Gastroesophageal sphincter (tissue), 4 donors: ENCODE measurements at regions not wholly inside any gene's neighbourhood (a gene's known extent, or its start where the extent isn't known, plus 50 kb on each side); places are given as distances from the start of the nearest gene placed in this dataset.
"Not testable (repeated sequence)": the region's sequence is repeated elsewhere in the genome, so short reads cannot be mapped to it uniquely, and the experiment has no call there.

ENCODE experiments used
- ATAC-seq: fragments of 150-250 bp; one replicate; pipeline ENCODE4 v1.9.1; 2016; ENCODE audit warnings: mild to moderate bottlenecking, moderate library complexity
- H3K27ac ChIP-seq, 4 donors: fragments of 200-600 bp; sonication (generic) in 3 of 4; 1 replicate in 3 of 4; 2 replicates in 1 of 4; pipeline ENCODE4 v1.5.1; 2016 to 2019
- H3K27me3 ChIP-seq: fragments of 200-600 bp; sonication (generic); one replicate; pipeline ENCODE4 v1.5.1; 2019
- H3K36me3 ChIP-seq, 2 donors: fragments of 200-600 bp; sonication (generic); one replicate each; pipeline ENCODE4 v1.5.1; 2019; ENCODE audit warnings: control low read depth in 1 of 2
- H3K4me1 ChIP-seq, 3 donors: fragments of 200-600 bp; sonication (generic); 1 replicate in 2 of 3; 2 replicates in 1 of 3; pipeline ENCODE4 v1.5.1; 2016 to 2019; ENCODE audit warnings: control low read depth in 2 of 3
- H3K4me3 ChIP-seq, 2 donors: fragments of 200-600 bp; sonication (generic); one replicate each; pipeline ENCODE4 v1.5.1; 2019; ENCODE audit warnings: mild to moderate bottlenecking in 1 of 2, moderate library complexity in 1 of 2
- H3K9me3 ChIP-seq, 3 donors: fragments of 200-600 bp; sonication (generic); one replicate each; pipeline ENCODE4 v1.5.1; 2017 to 2019; ENCODE audit warnings: control low read depth in 2 of 3
- EP300 ChIP-seq: sonication (generic); formaldehyde crosslinking; IDR thresholded peaks from one replicate; pipeline ENCODE4 v1.6.1; 2017; ENCODE audit warnings: antibody characterized with exemption, mild to moderate bottlenecking
- POLR2A ChIP-seq, 2 donors: fragments of 450-650 bp; IDR thresholded peaks; one replicate each; pipeline ENCODE4 v1.6.1; 2017; ENCODE audit warnings: antibody characterized with exemption in 2 of 2, mild to moderate bottlenecking in 2 of 2, moderate library complexity in 1 of 2
- POLR2AphosphoS5 ChIP-seq: sonication (generic); formaldehyde crosslinking; IDR thresholded peaks from one replicate; pipeline ENCODE4 v1.6.1; 2017; ENCODE audit warnings: antibody characterized with exemption
- WGBS, 2 donors: methylation state at CpG; one replicate each; pipeline ENCODE4 v1.1.5; 2018; ENCODE audit warnings: low coverage in 1 of 2; 5-methylcytosine and 5-hydroxymethylcytosine counted together
- TF ChIP-seq, protein P1 (sequence below), 4 experiments: fragments of 200-600 bp in 2 of 4; fragments of 450-650 bp in 2 of 4; sonication (generic) in 1 of 4; IDR thresholded peaks; one replicate each; pipeline ENCODE4 v1.5.1; 2017 to 2019; ENCODE audit warnings: antibody characterized with exemption in 4 of 4, mild to moderate bottlenecking in 2 of 4, moderate library complexity in 2 of 4

GRCh38 chr4:138866314-138866713 is 149.3 kb upstream of the NOCT start:
- WGBS, 2 donors, result 100% methylated on average over 1 of the region's 2 CpGs; no CpG with 5 or more reads in 1 of the 2 donors
- Histone ChIP-seq H3K27me3 (no peaks in the 10 kb centered on the region), H3K4me3 (no peak overlapping the region), H3K36me3 (no peaks in the 10 kb centered on the region), H3K9me3 (no peaks in the 10 kb centered on the region), H3K27ac (no peak overlapping the region), H3K4me1 (peaks cover 0 to 15% (median 0%) of the 10 kb centered on the region in 3 donors)
- TF ChIP-seq POLR2AphosphoS5 (no peak), EP300 (no peak), POLR2A (IDR thresholded peaks at IDR 0.05) (no peak)
- TF ChIP-seq, protein P1, sequence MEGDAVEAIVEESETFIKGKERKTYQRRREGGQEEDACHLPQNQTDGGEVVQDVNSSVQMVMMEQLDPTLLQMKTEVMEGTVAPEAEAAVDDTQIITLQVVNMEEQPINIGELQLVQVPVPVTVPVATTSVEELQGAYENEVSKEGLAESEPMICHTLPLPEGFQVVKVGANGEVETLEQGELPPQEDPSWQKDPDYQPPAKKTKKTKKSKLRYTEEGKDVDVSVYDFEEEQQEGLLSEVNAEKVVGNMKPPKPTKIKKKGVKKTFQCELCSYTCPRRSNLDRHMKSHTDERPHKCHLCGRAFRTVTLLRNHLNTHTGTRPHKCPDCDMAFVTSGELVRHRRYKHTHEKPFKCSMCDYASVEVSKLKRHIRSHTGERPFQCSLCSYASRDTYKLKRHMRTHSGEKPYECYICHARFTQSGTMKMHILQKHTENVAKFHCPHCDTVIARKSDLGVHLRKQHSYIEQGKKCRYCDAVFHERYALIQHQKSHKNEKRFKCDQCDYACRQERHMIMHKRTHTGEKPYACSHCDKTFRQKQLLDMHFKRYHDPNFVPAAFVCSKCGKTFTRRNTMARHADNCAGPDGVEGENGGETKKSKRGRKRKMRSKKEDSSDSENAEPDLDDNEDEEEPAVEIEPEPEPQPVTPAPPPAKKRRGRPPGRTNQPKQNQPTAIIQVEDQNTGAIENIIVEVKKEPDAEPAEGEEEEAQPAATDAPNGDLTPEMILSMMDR (IDR thresholded peaks at IDR 0.05), result no peak
- ATAC-seq, result no peak

DNA sequence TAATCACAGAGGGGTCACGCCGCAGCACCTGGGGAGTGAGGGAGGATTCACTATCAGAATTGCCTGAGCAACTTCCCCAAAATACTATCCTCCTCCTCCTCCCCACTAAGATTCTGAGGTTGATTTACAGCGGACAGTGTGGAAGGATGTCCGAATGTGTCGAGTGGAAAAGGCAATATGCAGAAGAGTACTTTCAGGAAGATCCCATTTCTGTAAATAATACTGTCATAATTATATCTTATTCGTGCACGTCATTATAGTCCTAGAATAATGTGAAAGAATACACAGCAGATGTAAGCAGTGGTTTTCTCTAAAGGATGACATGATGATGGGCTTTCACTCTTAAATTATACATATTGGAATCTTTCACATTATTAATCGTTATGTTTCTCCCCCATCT is 149.8 kb upstream of the NOCT start:
- H3K36me3 ChIP-seq, result no peaks in the 10 kb centered on the region
- H3K27me3 ChIP-seq, result no peaks in the 10 kb centered on the region
- H3K27ac ChIP-seq, result no peak overlapping the region
- ATAC-seq, result no peak
- H3K9me3 ChIP-seq, result no peaks in the 10 kb centered on the region
- H3K4me3 ChIP-seq, result no peak overlapping the region
- no peak for TF ChIP-seq EP300
- TF ChIP-seq, protein P1 (IDR thresholded peaks at IDR 0.05), result no peak
- TF ChIP-seq POLR2AphosphoS5, result no peak
- TF ChIP-seq POLR2A (IDR thresholded peaks at IDR 0.05), result no peak
- peaks cover 0 to 9% (median 0%) of the 10 kb centered on the region in 3 donors for H3K4me1 ChIP-seq
- WGBS, 2 donors, result 73 to 89% methylated on average over 6 to 8 of the region's 8 CpGs

DNA sequence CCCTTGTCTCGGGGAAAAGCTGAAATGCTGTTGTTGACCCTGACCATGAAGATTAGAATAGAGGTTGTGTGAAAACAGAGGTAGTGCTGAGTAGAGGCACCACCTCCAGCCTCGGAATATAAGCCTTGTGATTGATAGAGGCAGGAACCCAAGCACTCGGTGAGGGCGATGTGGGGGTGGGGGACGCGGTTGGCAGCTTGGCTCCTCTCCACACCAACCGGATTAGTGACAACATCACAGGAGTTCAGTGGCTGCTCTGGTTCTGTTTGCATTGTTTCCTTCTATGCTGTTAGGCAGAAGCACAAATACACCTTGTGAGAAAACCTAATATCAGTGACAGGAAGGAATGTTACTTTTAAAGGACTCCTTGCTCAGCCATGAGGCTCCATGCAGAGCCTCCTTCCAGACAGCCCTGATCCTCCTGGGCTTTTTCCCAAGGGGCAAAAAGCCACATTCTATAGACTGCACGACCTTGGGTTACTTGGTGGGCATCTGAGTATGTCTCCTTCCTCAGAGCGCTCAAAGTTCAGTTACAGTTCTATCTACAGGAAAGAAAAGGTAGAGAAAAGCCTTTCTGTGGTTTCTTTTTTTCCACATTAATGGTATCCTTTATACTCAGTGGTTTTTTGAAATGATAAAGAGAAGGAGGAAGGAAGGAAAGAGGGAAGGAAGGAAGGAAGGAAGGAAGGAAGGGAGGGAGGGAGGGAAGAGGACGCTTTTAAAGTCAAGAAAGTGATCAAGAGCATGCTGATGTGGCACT is 150.4 kb upstream of the NOCT start:
- H3K27me3 ChIP-seq, result no peaks in the 10 kb centered on the region
- ATAC-seq, result no peak
- TF ChIP-seq POLR2AphosphoS5 (no peak), POLR2A (IDR thresholded peaks at IDR 0.05) (no peak), EP300 (no peak)
- TF ChIP-seq, protein P1 (IDR thresholded peaks at IDR 0.05), result no peak
- WGBS, 2 donors, result 28 to 39% methylated on average over 6 to 10 of the region's 10 CpGs
- no peaks in the 10 kb centered on the region for H3K9me3 ChIP-seq
- no peaks in the 10 kb centered on the region for H3K36me3 ChIP-seq
- H3K4me3 ChIP-seq, result no peak overlapping the region
- no peak overlapping the region for H3K27ac ChIP-seq
- H3K4me1 ChIP-seq, result peaks cover 0 to 7% (median 0%) of the 10 kb centered on the region in 3 donors

DNA sequence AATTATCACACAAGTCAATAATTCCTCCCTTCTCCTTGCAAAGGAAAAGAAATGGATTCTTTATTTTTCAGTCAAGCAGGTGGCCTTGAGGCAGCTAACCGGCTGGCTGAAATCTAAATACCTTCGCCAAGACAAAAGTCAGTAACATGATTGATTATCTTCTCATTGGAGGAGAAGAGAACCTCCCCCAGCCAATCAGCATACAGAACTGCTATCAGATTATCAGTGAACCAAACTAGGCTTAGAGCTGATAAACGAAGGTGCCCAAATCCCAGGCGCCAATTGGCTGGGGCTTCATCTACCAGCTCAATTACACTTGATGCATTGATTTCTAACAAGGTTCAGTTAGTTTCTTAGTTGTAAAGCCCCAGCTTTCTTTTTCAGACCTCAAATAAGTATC is 152.4 kb upstream of the NOCT start:
- H3K27ac ChIP-seq, result no peak overlapping the region
- ATAC-seq, result no peak
- H3K36me3 ChIP-seq, result no peaks in the 10 kb centered on the region
- H3K4me3 ChIP-seq, result no peak overlapping the region
- H3K27me3 ChIP-seq, result no peaks in the 10 kb centered on the region
- H3K9me3 ChIP-seq, result no peaks in the 10 kb centered on the region
- no peaks in the 10 kb centered on the region for H3K4me1 ChIP-seq
- no peak for TF ChIP-seq POLR2A (IDR thresholded peaks at IDR 0.05)
- no peak for TF ChIP-seq EP300
- no peak for TF ChIP-seq POLR2AphosphoS5
- TF ChIP-seq, protein P1 (IDR thresholded peaks at IDR 0.05), result no peak
- 70 to 77% methylated on average over 2 to 4 of the region's 4 CpGs for WGBS, 2 donors

DNA sequence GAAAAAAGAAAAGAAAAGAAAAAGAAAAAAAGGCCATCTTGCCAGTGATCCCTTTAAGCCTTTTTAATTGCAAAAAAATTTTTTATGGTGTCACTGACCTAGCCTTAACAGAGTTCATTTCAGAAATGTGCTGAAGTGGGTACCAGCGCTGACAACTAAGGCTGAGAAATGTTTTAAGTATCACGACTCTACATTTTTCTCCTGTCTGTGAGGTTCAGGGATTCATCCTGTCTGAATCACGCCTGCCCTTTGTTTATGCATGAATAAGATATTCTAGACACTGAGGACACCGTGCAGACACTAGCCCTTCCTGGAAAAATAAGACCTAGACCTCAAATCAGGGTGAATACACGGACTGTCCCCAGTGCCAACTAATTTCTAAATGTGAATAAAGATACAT is 154.4 kb upstream of the NOCT start:
- H3K9me3 ChIP-seq, result no peaks in the 10 kb centered on the region
- H3K36me3 ChIP-seq, result no peaks in the 10 kb centered on the region
- no peak overlapping the region for H3K4me3 ChIP-seq
- no peaks in the 10 kb centered on the region for H3K4me1 ChIP-seq
- TF ChIP-seq EP300 (no peak), POLR2A (IDR thresholded peaks at IDR 0.05) (no peak), POLR2AphosphoS5 (no peak)
- TF ChIP-seq, protein P1 (IDR thresholded peaks at IDR 0.05), result no peak
- no peaks in the 10 kb centered on the region for H3K27me3 ChIP-seq
- H3K27ac ChIP-seq, result no peak overlapping the region
- 73 to 86% methylated on average over 1 to 5 of the region's 5 CpGs for WGBS, 2 donors
- no peak for ATAC-seq

DNA sequence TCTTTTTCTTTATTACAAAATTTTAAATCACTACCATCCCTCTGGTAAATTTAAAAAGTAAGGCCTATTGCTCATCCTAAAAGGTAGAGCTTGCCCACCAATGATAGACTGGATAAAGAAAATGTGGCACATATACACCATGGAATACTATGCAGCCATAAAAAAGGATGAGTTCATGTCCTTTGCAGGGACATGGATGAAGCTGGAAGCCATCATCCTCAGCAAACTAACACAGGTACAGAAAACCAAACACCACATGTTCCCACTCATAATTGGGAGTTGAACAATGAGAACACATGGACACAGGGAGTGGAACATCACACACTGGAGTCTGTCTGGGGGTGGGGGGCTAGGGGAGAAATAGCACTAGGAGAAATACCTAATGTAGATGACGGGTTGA is 155.2 kb upstream of the NOCT start:
- not testable (repeated sequence) for H3K4me3 ChIP-seq, H3K4me1 ChIP-seq, H3K9me3 ChIP-seq, H3K36me3 ChIP-seq, H3K27ac ChIP-seq, H3K27me3 ChIP-seq, ATAC-seq
- WGBS, 2 donors, result 85 to 100% methylated on average over 1 of the region's 1 CpG
